ENCODE measurements at regions not wholly inside any gene's neighbourhood (a gene's known extent, or its start where the extent isn't known, plus 50 kb on each side); places are given as distances from the start of the nearest gene placed in this dataset.

DNA sequence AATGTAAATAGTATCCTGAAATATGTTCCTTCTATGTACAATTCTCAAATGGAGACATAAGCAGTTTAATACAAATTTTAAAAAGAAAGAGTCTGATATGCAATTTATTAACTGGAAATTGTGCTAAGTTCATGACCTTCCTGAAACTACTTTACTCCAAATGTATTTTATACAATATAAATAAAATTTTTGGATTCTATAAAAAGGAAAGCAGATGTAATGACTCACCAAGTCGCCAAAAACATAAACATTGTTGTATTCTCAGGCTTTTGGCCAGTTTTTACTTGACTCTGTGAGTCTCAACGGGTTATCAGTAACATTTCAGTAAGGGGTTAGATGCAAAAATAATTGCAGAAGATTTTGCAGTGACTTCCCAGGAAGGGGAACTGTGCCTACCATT is 948.2 kb downstream of the EPHA3 start:
- TF ChIP-seq, protein P1, sequence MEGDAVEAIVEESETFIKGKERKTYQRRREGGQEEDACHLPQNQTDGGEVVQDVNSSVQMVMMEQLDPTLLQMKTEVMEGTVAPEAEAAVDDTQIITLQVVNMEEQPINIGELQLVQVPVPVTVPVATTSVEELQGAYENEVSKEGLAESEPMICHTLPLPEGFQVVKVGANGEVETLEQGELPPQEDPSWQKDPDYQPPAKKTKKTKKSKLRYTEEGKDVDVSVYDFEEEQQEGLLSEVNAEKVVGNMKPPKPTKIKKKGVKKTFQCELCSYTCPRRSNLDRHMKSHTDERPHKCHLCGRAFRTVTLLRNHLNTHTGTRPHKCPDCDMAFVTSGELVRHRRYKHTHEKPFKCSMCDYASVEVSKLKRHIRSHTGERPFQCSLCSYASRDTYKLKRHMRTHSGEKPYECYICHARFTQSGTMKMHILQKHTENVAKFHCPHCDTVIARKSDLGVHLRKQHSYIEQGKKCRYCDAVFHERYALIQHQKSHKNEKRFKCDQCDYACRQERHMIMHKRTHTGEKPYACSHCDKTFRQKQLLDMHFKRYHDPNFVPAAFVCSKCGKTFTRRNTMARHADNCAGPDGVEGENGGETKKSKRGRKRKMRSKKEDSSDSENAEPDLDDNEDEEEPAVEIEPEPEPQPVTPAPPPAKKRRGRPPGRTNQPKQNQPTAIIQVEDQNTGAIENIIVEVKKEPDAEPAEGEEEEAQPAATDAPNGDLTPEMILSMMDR (conservative IDR thresholded peaks at IDR 0.05) = no peak
- no peak for TF ChIP-seq EZH2 (IDR thresholded peaks at IDR 0.05; ENCODE audit: low read depth)
